NB4 (cell line): ENCODE measurements at regions not wholly inside any gene's neighbourhood (a gene's known extent, or its start where the extent isn't known, plus 50 kb on each side); places are given as distances from the start of the nearest gene placed in this dataset.

Source experiments
- DNase-seq: peaks from one replicate; pipeline ENCODE4 v3.0.0; 2010; ENCODE audit warnings: low read depth
- H3K4me3 ChIP-seq: one replicate; pipeline ENCODE4 v1.5.1; 2011; ENCODE audit warnings: mild to moderate bottlenecking, low read depth, low read length, moderate library complexity
- MYC ChIP-seq: IDR thresholded peaks from 2 replicates; pipeline ENCODE4 v1.6.1; 2011; ENCODE audit warnings: low read depth, low read length
- POLR2A ChIP-seq: IDR thresholded peaks from 2 replicates; pipeline ENCODE4 v1.6.1; 2011; ENCODE audit warnings: mild to moderate bottlenecking; ENCODE audit not compliant: insufficient read length; ENCODE audit errors: extremely low read depth
- TF ChIP-seq, protein P1 (sequence below): IDR thresholded peaks from 2 replicates; pipeline ENCODE4 v1.6.1; 2011; ENCODE audit warnings: low read depth, low read length
- TF ChIP-seq, protein P2 (sequence below): IDR thresholded peaks from one replicate; pipeline ENCODE4 v1.5.1; 2012; ENCODE audit warnings: low read depth, low read length

DNA sequence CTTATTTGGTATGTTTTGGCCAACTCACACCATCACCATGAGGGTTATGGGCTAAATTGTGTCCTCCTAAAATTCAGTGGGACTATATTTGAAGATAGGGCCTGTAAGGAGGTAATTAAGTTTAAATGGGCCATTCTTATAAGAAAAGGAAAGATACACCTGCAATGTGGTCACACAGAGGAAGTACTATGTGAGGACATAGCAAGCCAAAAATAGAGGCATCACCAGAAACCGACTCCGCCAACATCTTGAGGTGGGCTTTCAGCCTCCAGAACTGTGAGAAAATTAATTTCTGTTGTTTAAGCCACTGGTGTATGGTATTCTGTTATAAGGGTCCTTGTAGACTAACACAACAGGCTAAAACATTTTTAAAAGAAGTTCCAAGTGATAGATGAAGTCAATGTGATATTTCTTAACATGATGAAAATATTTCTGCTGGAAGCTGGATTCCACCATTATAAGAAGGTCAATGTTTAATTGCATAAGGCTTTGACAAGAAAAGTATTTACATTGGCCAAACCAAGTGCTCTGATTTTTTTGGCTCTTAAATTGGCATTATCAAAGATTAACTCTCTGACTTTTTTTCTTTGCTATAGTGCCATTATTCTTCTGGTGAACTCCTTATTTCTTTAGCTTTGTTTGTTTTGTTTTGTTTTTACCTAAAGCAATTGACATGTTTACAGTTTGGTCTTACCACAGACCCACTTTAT, 540.9 kb downstream of the PPARGC1A start:
- no peak for DNase-seq
- TF ChIP-seq, protein P1, sequence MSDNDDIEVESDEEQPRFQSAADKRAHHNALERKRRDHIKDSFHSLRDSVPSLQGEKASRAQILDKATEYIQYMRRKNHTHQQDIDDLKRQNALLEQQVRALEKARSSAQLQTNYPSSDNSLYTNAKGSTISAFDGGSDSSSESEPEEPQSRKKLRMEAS, result no peak
- no peak overlapping the region for H3K4me3 ChIP-seq

DNA sequence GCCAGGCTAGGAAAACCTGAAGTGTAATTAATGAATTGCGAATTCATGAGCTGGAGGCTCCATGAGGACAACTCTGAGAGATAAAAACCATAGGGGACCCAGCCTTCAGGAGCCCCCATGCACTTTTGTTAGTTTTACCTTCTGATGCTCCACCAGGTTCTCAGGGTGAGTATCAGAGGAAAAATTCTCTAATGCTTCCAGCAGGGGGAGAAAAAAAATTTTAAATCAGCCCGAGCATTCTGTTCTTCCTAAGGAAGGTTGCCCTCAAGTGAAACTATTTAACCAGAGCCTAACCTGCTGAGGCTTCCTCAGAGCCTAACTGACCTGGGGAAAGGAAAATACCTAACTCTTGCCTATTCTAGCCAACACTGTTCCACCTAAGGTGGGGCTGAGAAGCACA, 552.6 kb downstream of the PPARGC1A start:
- TF ChIP-seq, protein P1, result no peak
- TF ChIP-seq POLR2A (no peak), MYC (no peak)
- TF ChIP-seq, protein P2, sequence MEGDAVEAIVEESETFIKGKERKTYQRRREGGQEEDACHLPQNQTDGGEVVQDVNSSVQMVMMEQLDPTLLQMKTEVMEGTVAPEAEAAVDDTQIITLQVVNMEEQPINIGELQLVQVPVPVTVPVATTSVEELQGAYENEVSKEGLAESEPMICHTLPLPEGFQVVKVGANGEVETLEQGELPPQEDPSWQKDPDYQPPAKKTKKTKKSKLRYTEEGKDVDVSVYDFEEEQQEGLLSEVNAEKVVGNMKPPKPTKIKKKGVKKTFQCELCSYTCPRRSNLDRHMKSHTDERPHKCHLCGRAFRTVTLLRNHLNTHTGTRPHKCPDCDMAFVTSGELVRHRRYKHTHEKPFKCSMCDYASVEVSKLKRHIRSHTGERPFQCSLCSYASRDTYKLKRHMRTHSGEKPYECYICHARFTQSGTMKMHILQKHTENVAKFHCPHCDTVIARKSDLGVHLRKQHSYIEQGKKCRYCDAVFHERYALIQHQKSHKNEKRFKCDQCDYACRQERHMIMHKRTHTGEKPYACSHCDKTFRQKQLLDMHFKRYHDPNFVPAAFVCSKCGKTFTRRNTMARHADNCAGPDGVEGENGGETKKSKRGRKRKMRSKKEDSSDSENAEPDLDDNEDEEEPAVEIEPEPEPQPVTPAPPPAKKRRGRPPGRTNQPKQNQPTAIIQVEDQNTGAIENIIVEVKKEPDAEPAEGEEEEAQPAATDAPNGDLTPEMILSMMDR, result peak; percentile 20
- no peak for DNase-seq
- H3K4me3 ChIP-seq, result no peak overlapping the region

DNA sequence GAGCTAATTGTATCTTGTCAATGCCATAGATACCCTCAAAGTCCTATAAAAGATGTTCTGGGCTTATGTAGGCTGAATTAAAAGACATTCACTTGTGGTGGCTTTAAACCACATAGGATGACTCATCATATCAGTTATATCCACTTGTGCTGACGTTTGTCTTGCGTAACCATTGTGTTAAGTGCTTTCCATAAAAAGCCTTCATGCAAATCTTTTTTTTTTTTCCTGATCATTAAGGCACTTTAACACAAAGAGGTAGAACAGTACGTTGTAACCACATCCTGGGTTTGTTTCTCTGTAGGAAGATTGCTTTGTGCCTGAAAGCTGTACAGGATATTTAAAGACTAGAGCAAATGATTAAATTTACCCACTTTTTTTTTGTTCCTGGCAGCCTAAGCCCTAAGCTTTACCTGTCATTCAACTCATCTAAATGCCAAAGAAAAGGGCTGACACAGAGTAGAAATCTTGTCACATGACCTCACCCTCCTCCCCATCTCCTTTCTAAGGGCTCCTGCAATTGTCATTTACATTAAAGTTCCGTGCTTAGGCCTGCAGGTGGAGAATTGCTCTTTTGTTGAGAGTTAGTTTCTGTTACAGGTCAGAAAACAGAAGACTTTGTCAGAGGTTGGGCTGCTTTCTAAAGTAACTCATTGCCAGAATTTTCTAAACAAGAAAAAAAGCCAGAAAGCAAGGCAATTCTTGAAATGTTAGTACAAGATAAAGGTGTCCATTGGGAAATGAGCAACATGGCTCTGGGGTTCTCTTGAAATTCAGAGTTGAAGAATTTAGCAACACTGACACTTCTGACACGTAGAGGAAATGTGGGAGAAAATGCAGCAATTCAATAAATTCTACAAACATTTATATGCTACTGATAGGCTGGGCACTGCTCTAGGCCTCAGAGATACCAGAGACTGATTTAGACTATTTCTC, 555.6 kb downstream of the PPARGC1A start:
- H3K4me3 ChIP-seq, result no peak overlapping the region
- DNase-seq, result peak; percentile 98
- TF ChIP-seq POLR2A, result no peak
- peak; percentile 18; the same call in 1 of the 2 replicates for TF ChIP-seq MYC
- TF ChIP-seq, protein P1, result peak; percentile 49
- TF ChIP-seq, protein P2, result peak; percentile 31

DNA sequence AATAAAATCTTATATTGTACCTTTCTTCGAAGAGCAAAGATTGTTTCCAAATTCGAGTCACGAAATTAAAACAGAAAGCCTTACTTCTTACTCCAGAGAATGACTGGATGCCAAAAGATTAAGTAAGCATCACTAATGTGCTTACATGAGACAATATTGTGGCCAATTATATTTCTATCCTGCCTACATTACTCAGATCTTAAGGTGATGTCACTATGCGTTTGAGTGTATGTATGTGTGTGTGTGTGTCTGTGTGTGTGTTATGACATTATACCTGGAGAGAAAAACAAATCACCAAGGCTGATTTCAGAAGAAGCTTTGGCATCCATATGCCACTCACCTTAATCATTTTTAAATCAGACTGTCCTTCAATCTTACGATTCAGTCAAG, 556.3 kb downstream of the PPARGC1A start:
- no peak for DNase-seq
- TF ChIP-seq, protein P2, result no peak
- no peak overlapping the region for H3K4me3 ChIP-seq

DNA sequence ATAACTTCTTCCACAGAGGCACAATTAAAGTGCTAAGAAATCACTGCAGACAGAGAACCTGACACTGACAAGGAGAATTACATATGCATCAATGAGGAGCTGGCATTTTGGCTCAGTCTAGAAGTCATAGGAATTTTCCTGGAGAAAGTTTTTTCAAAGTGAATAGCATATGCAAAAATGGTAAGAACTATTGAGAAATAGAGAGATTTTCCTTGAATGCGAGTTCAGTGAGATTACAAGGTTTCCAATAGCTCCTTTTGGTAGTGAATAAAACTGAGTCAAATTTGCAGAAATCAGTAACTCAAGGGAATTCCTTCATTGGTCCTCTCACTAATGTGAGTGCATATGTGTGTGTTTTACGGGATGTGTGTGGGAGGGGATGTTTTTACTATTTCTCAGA, 557.5 kb downstream of the PPARGC1A start:
- no peak overlapping the region for H3K4me3 ChIP-seq
- TF ChIP-seq, protein P2, result no peak
- TF ChIP-seq, protein P1, result no peak
- TF ChIP-seq MYC (no peak), POLR2A (no peak)
- no peak for DNase-seq

DNA sequence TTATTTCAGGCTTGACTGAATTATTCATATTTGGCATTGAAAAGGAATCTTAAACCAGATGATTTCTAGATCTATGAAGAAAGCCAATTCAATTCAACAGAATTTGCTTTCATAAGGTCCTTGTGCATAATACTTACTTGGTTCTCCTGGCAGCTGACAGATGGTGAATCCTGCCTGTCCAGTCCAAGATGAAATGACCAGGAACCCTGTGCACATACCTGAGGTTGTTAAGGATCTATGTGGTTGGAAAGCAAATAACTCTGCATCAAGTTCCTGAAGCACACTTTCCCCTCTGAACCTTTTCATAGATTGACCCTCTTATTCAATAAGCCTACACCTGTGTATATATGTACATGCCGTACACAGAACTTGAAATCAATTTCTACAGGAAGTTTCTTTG, 562.7 kb downstream of the PPARGC1A start:
- H3K4me3 ChIP-seq, result no peak overlapping the region
- no peak for DNase-seq
- TF ChIP-seq, protein P1, result no peak
- TF ChIP-seq, protein P2, result no peak
- TF ChIP-seq MYC (no peak), POLR2A (no peak)
